ENCODE measurements at regions not wholly inside any gene's neighbourhood (a gene's known extent, or its start where the extent isn't known, plus 50 kb on each side); places are given as distances from the start of the nearest gene placed in this dataset.

DNA sequence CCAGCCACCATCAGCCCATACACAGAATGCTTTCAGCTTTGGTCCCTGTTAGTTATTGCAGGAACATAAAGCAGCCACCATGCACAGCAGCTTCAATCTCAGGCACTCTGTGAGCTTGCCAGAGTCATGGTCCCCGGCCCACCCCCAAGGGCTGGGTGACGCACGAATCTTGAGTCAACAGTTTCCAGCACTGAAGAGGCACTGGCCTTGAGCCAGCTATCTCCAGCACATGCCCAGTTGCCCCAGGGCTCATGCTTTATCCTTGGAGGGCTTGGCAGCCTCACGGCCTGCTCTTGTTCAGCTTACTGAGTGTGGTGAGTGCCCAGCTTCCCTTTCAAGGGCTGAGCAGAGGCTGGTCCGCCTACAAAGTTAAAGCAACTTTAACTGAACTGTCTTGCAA, 200.7 kb upstream of the RAB4A start:
- peak; percentile 70 for DNase-seq

DNA sequence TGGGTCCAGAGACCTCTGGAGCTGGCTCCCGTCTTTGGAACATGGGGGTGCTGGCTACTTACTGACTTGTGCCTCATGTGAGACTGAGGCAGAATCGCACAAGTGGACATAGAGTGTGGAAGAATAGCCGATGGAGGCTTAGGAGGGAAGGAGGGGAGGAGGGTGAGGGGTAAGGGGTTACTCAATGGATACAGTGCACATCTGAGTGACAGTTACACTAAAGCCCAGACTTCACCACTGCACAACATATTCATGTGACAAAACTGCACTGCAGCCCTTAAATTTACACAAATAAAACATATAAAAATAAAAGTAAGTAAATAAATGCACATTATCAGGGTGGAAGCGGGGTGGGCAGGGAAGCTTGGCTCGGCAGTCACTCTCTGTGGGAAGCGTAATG, 197.7 kb upstream of the RAB4A start:
- no peak for DNase-seq

DNA sequence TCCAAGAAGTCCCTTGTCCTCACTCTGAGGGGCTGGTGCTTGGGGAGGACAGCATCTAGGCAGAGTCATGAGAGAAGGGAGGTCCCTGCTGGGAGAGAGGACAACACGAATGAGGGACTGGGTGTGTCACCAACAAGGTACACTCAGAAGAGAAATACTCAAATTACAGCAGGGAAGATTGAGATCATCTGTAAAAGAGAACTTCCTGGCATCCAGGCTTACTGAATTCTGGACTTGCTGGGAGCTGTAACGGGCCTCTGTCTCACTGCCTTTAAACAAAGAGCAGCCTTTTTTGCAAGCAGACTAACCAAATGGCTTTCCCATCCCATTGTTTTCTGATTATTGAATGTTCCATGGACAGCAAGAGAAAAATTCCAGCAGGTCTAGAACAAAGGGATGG, 195.7 kb upstream of the RAB4A start:
- no peak for DNase-seq

- no peak for DNase-seq
Observed at GRCh38 chr1:229075716-229076115, 195.2 kb upstream of the RAB4A start.

- no peak for DNase-seq
Observed at GRCh38 chr1:229076195-229076594, 194.7 kb upstream of the RAB4A start.

DNA sequence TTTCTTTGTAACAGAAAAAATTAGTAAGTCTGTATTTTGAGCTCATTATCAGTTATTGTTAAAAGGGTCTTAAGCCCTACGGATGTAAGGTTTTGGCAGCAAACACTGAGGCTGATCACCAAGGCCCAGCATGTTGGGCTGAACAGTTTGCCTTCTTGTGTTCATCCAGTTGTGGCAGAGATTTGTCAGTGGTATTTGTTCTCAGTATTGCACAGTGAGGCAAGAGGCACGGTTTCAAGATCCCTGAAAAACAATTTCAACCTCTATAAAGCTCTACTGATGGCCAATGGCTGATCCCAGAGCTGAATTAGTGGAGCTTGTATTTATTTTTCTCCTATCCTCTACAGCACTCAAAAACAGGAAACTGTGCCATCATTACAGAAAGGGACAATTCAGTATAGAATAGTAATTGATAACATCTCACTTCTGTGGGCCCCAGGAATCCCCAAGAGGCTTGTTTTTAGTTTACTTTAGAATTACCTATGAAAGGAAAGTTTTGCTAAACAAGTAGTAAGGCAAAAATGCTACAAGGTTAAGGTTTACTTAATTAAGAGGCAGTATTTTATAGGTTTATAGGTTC, 191.8 kb upstream of the RAB4A start:
- peak; percentile 39 for DNase-seq

DNA sequence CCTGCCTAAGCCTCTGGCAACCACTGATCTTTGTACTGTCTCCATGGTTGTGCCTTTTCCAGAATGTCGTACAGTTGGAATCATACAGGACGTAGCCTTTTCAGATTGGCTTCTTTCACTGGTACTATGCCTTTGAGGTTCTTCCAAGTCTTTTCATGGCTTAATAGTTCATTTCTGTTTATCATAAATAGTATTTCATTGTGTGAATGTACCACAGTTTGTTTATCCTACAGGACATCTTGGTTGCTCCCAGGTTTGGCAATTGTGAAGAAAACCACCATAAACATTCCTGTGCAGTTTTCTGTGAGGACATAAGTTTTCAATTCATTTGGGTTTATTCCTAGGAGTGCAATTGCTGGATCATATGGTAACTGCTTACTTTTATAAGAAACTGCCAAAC, 190.6 kb upstream of the RAB4A start:
- no peak for DNase-seq

GRCh38 chr1:229085291-229085690, 185.6 kb upstream of the RAB4A start:
- no peak for DNase-seq

DNA sequence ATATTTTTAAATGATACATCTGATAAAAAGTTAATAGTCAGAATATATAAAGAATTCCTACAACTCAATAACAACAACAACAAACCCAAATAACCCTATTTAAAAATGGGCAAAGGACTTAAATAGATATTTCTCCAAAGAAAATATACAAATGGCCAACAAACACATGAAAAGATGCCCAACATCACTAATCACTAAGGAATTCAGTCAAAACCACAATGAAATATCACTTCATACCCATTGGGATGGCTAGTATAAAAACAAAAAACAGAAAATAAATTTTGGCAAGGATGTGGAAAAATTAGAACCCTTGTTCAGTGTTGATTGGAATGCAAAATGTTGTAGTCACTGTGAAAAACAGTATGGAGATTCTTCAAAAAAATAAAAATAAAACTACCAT, 184.8 kb upstream of the RAB4A start:
- no peak for DNase-seq

GRCh38 chr1:229086686-229087085, 184.2 kb upstream of the RAB4A start:
- no peak for DNase-seq

DNA sequence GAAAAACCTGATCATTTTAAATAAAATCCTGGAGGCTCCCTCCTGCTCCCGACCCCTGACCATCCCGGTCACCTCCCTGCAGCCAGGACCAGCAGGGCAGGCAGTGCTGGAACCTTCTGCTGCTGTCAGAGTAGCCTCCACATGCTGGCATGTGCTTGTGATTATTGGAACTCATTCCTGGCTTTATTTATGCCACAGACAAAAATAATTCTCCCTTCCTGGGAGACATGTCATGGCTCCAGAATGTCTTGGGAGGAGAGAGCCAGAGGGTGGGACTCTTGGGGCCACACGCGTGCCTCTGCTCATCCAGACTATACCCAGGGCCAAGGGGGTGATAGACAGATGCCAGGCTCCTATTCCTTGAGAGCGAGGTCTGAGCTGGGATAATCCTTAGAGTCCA, 183.6 kb upstream of the RAB4A start:
- DNase-seq: no peak

DNA sequence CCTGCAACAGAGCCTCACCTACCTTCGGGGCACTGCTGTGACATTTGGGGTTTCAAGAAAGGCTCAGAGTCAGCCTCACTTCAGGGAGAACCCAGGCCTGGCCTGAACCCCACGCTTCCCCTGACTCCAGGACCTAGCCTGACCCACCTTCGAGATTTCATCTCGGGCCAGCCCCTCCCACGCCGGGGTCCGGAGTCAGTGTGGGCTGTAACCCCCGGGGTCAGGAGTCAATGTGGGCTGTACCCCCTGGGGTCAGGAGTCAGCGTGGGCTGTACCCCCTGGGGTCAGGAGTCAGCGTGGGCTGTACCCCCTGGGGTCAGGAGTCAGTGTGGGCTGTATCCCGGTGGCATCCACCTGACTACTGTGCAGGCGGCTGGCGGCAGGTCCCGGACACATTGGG, 183.0 kb upstream of the RAB4A start:
- no peak for DNase-seq

DNA sequence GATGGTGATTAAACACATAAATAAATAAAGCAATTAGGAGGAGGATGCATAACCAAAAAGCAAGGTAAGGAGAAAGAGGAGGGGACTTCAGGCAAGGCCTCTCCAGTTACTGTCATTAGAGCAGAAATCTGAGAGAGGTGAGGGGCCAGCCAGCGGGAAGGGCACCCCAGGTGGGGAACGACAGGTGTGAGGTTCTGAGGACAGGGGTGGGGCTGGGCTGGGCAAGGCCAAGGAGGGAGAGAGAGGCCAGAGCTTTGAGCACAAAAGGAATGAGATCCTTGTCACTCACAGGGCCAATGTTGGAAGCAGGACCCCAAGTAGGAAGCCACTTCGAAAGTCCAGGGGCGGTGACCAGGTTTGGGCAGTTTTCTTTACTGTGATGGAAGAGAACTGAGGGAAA, 182.2 kb upstream of the RAB4A start:
- DNase-seq: no peak

- DNase-seq: no peak
Observed at GRCh38 chr1:229089586-229090208, 181.2 kb upstream of the RAB4A start.

DNA sequence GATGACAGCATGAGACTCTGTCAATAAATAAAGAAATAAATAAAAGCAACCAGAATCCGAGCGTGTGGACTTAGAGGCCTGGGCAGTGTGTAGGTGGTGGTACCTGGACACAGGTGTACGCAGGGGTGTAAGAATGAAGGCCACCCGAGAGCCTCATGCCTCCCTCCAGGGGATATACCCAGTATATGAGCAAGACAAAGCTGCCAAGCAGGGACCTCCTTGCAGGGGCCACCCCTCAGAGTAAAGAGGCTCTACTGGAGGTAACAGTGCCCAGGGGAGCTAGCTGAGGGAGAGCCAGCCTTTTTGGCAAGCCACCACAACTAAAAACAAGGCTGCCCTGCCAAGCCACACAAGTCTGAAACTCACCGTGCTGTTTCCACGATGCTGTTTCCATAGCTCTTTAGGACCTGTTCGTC, 179.2 kb upstream of the RAB4A start:
- no peak for DNase-seq

GRCh38 chr1:229092377-229093237, 178.3 kb upstream of the RAB4A start:
- no peak for DNase-seq

DNA sequence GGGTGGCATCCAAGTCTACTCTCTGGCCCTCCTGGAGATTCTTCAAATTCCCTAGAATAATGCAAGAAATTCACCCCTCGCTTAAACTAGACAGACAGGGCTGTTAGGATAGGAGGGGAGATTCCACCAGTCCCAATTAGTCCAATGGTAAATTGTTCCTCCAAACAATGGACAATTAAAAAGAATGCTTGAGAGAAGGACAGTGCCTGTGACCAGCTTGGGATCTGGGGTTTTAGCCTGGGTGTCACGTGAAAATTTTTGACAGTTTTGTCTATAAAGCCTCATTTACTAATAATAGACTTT, 177.7 kb upstream of the RAB4A start:
- DNase-seq: no peak

- peak; percentile 50 for DNase-seq
Observed at GRCh38 chr1:229093609-229094336, 177.1 kb upstream of the RAB4A start.

DNA sequence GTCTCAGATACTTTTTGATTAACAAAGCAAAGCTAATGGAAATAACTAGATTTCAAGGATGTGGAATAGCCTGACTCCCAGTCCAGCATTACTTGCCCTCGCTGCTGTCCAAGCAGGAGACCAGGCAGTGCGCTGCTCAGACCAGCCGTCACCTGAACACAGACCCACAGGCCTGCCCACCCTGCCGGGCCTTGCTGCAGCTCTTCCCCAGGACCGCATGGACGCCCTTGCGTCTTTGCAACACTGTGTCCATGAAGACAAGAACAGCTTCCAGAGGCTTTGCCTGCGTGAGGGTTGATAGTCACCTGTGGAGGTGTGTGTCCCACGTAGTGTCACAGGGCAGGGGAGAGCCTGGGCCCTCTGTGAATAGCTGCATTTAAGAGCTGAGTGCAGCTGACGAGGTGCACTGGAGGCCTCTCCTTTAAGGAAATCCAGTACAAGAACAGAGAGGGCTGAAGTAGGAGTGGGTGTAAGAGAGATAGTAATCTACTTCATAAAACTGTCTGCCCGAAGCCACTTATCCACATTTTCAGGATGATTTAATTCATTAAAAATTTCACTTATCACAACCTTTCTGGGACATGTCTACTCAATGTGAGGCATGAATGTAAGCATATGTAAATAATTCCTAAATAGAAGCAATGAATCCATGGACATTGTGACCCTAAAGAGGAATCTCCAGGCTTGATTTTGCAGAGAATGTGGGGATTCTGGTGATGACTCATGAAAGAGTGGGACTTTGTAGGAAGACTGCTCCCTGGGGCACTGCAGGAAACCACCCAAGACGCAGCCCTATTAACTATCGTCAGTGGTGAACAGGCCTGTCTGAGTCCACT, 176.2 kb upstream of the RAB4A start:
- DNase-seq: no peak

DNA sequence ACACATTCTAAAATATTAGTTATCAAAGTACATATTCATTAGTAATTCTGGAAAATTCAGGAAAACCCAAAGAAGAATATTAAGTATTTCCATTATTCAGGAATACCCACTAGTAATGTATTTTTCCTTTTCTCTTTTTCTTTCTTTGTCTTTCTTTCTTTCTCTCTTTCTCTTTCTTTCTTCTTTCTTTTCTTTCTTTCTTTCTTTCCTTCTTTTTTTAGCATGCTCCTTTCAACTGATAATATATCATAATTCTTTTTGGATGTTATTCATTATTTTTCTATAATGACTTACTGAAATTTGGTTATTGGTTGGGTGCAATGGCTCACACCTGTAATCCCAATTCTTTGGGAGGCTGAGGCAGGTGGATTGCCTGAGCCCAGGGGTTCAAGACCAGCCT, 175.6 kb upstream of the RAB4A start:
- DNase-seq: no peak

- DNase-seq: no peak
Observed at GRCh38 chr1:229097356-229097755, 173.6 kb upstream of the RAB4A start.

GRCh38 chr1:229098361-229098760, 172.6 kb upstream of the RAB4A start:
- DNase-seq: no peak
